ENCODE measurements at regions not wholly inside any gene's neighbourhood (a gene's known extent, or its start where the extent isn't known, plus 50 kb on each side); places are given as distances from the start of the nearest gene placed in this dataset.

DNA sequence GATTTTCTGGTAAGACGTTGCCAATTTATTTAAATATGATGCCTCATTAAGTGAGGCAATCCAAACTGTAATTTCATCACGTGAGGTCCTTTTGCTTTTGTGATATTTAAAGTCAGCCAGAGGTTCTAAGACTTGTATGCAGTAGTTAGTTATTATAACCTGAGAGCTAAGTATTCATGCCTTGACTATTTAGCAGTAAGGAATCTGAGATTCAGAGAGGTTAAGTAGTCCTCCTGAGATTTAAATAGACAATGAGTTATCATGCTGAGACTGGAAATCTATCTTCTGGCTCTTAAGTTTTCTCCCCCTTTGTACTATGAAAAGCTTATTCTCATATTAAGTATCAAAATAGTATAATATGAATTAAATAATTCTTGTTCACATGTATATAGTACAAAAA is 158.0 kb downstream of the UTRN start:
- Mint-ChIP-seq H3K4me1 (ENCODE audit: low read depth, unreplicated experiment) (no peaks in the 10 kb centered on the region), H3K36me3 (ENCODE audit: unreplicated experiment) (peaks cover 21% of the 10 kb centered on the region), H3K9me3 (ENCODE audit: unreplicated experiment) (peaks cover 5% of the 10 kb centered on the region), H3K4me3 (ENCODE audit: unreplicated experiment) (no peak overlapping the region), H3K27ac (ENCODE audit: unreplicated experiment) (no peak overlapping the region), H3K27me3 (ENCODE audit: unreplicated experiment) (peaks cover 3% of the 10 kb centered on the region)
- TF ChIP-seq, protein P1, sequence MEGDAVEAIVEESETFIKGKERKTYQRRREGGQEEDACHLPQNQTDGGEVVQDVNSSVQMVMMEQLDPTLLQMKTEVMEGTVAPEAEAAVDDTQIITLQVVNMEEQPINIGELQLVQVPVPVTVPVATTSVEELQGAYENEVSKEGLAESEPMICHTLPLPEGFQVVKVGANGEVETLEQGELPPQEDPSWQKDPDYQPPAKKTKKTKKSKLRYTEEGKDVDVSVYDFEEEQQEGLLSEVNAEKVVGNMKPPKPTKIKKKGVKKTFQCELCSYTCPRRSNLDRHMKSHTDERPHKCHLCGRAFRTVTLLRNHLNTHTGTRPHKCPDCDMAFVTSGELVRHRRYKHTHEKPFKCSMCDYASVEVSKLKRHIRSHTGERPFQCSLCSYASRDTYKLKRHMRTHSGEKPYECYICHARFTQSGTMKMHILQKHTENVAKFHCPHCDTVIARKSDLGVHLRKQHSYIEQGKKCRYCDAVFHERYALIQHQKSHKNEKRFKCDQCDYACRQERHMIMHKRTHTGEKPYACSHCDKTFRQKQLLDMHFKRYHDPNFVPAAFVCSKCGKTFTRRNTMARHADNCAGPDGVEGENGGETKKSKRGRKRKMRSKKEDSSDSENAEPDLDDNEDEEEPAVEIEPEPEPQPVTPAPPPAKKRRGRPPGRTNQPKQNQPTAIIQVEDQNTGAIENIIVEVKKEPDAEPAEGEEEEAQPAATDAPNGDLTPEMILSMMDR (IDR thresholded peaks at IDR 0.05; ENCODE audit: partially characterized antibody, unreplicated experiment) = no peak
- no peak for DNase-seq

DNA sequence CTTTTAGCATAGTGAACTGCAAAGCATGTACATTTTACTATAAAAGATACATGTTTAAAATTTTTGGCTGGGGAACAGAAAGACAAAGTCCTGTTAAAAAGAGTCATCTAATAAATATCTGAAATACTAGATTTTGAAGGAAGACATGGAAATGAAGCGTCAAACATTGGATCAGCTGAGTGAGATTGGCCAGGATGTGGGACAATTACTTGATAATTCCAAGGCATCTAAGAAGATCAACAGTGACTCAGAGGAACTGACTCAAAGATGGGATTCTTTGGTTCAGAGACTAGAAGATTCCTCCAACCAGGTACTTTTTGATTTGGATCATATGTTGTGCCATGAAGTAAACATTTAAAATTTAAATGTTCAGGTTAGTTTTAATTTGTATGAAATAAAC is 162.3 kb downstream of the UTRN start:
- Mint-ChIP-seq H3K36me3 (ENCODE audit: unreplicated experiment) (peaks cover under 1% of the 10 kb centered on the region), H3K9me3 (ENCODE audit: unreplicated experiment) (no peaks in the 10 kb centered on the region), H3K27ac (ENCODE audit: unreplicated experiment) (no peak overlapping the region), H3K27me3 (ENCODE audit: unreplicated experiment) (no peaks in the 10 kb centered on the region), H3K4me1 (ENCODE audit: low read depth, unreplicated experiment) (no peaks in the 10 kb centered on the region), H3K4me3 (ENCODE audit: unreplicated experiment) (no peak overlapping the region)
- no peak for DNase-seq
- TF ChIP-seq, protein P1 (IDR thresholded peaks at IDR 0.05; ENCODE audit: partially characterized antibody, unreplicated experiment) = no peak

DNA sequence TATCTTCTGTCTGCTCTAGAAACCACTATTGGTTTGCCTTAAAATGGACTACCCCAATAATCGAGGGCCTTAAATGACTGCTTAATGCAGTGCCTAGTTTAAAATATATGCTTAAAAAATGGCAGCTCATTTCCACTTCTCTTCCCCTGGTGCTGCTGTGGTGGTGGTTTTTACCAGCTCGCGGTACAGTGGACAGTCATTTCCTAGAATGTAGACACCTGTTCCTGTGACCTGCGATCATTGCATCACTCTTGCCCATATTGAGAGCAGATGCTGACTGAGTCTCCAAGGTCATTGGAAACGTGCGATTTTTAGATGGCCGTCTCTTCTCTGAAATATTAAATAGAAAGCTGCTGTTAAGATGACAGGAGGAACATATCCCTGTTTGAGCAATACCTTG is 164.1 kb downstream of the UTRN start:
- H3K9me3 Mint-ChIP-seq (ENCODE audit: unreplicated experiment) = no peaks in the 10 kb centered on the region
- no peak overlapping the region for H3K27ac Mint-ChIP-seq (ENCODE audit: unreplicated experiment)

DNA sequence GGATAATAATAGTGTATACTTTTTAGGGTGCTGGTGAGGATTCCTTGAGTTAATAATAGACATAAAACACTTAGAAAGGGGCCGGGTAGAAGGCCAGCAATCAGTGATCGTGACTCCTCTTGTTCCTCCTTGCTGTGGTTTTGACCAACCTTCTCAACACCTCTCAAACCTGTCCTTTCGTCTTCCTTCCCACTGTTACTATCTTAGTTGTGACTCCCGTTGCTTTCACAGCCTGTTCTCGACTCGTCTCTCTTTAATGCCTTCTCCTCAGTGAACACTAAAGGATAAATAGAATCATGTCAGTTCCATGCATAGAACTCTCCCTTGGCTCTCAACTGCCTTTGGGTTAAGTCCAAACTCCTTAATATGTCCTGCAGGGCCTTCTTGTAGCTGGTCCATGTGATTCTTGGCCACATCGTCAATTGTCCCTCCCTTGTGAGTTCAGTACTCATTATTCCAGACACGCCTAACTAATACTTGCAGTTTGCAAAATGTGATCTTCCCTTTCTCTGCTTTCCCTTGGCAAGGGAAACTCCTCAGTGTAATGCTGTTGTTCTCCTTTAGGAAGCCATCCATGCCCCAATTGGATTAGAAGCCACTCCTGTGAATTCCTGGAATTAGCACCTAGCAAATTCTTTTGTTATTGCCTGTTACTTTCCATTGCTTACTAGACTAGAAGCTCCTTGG is 164.9 kb downstream of the UTRN start:
- Mint-ChIP-seq H3K9me3 (ENCODE audit: unreplicated experiment) (no peaks in the 10 kb centered on the region), H3K27me3 (ENCODE audit: unreplicated experiment) (no peaks in the 10 kb centered on the region), H3K27ac (ENCODE audit: unreplicated experiment) (no peak overlapping the region), H3K4me3 (ENCODE audit: unreplicated experiment) (no peak overlapping the region), H3K36me3 (ENCODE audit: unreplicated experiment) (no peaks in the 10 kb centered on the region), H3K4me1 (ENCODE audit: low read depth, unreplicated experiment) (no peaks in the 10 kb centered on the region)
- DNase-seq = no peak
- TF ChIP-seq, protein P1 (IDR thresholded peaks at IDR 0.05; ENCODE audit: partially characterized antibody, unreplicated experiment) = no peak

More for the DNA sequence above, 164.1 kb downstream of the UTRN start:
- Mint-ChIP-seq H3K27me3 (ENCODE audit: unreplicated experiment) (no peaks in the 10 kb centered on the region), H3K4me1 (ENCODE audit: low read depth, unreplicated experiment) (no peaks in the 10 kb centered on the region), H3K36me3 (ENCODE audit: unreplicated experiment) (no peaks in the 10 kb centered on the region), H3K4me3 (ENCODE audit: unreplicated experiment) (no peak overlapping the region)
- no peak for DNase-seq
- TF ChIP-seq, protein P1 (IDR thresholded peaks at IDR 0.05; ENCODE audit: partially characterized antibody, unreplicated experiment) = no peak

DNA sequence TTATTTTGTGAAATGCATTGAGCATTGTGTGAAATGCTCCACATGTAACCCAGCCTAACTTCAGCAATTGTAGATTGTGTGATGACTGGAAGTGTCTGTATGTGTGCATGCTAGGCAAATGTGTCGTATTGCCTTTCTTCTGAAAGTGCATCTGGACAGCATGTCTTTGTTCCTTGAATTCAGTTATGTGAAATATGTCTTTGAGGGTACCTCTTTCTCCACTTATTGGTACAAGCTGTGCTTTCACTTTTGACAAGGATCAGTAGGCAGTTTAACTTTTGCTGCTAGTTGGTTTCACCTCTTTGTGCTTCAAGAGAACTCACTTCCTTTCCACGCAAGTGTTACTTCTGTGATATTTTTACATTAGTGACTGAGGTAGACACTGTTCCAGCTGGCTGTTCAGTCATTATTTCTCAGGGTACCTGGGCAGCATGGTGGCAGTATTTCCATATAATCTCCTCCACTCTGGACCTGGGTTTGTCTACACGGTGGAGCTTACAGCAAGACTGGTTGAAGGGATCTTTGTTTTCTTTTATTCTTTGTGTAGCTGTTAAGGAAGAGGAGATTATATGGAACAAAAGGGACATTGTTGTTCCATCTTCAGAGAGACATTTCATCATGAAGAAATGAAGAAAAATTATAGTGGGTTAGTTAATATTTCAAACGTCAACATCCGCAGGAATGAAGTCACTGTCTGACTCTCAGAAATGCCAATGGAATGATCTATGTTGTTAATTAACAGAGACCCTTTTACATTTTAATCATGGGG is 175.4 kb downstream of the UTRN start:
- no peak overlapping the region for H3K4me3 Mint-ChIP-seq (ENCODE audit: unreplicated experiment)
- no peaks in the 10 kb centered on the region for H3K36me3 Mint-ChIP-seq (ENCODE audit: unreplicated experiment)
- no peak for DNase-seq
- TF ChIP-seq, protein P1 (IDR thresholded peaks at IDR 0.05; ENCODE audit: partially characterized antibody, unreplicated experiment) = no peak
- H3K27me3 Mint-ChIP-seq (ENCODE audit: unreplicated experiment) = no peaks in the 10 kb centered on the region
- H3K4me1 Mint-ChIP-seq (ENCODE audit: low read depth, unreplicated experiment) = no peaks in the 10 kb centered on the region
- no peak overlapping the region for H3K27ac Mint-ChIP-seq (ENCODE audit: unreplicated experiment)
- no peaks in the 10 kb centered on the region for H3K9me3 Mint-ChIP-seq (ENCODE audit: unreplicated experiment)
